Fibroblast of skin of abdomen (primary cell): ENCODE measurements at regions not wholly inside any gene's neighbourhood (a gene's known extent, or its start where the extent isn't known, plus 50 kb on each side); places are given as distances from the start of the nearest gene placed in this dataset.

Experiments used
- DNase-seq: peaks from one replicate; pipeline ENCODE4 v3.0.0-alpha.2; 2013

GRCh38 chr2:15766911-15767597, 173.3 kb upstream of the MYCN start:
- DNase-seq = no peak

GRCh38 chr2:15767679-15768078, 172.7 kb upstream of the MYCN start:
- DNase-seq = no peak

- no peak for DNase-seq
These were observed 172.2 kb upstream of the MYCN start for GRCh38 chr2:15768142-15768541.

- DNase-seq = no peak
These were observed 171.7 kb upstream of the MYCN start for GRCh38 chr2:15768615-15769014.

DNA sequence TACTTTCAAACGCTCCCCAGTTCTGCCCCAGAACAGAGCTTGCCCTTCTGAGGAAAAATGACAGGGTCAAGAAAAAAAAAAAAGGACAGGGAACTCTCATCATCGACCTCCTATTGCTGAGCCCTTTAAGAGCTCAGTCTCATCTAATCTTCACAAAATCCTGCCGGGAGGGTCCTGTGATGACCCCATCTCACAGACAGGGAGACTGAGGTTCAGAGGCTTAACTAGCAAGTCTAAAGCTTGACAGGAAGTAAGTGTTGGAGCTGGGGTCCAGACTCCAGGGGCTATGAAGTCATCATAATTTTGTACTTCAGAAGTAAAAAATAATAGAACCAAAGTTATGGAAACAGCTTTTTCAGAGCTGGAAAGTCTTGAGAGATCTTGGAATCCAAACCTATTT, 171.1 kb upstream of the MYCN start:
- no peak for DNase-seq

DNA sequence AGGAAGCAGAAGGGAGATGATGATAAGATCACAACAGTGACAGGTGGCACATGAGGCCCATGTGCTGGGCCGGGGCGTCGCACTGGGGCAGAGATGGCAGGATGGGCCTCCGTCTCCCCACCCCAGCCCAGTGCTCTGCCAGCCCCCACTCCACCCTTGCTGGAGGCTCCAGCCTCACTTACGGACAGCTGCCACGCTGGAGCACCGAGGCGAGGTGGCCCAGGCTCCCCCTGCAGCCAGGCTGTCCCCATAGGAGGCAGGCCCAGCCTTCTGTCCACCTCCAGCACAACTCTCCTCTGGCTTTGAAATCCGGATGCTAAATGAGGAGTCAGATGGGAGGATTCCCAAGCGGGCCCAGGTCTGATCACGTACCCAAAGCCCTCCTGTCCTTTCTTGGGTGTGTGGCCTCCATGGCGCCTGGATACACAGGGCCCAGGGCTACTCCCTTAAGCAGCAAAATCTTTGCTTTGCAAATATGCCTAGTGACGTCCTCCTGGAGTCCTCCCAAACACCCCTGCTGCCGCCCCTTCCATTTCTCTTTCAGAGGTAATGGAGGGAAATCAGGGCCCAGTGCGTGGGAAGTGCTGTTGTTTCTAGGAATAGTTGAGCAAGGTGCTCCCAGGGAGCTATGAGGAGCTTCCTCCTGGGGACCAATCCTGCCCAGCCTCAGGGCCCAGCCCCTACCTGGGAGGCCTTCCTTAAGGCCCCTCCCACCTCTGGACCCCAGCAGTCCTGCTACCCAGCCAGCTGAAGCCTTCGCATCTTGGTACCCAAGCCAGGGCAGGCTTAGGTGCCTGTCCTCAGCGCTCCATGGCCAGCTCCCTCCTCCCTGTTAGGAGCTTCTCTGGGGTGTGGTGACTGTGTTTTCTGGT, 170.4 kb upstream of the MYCN start:
- no peak for DNase-seq

DNA sequence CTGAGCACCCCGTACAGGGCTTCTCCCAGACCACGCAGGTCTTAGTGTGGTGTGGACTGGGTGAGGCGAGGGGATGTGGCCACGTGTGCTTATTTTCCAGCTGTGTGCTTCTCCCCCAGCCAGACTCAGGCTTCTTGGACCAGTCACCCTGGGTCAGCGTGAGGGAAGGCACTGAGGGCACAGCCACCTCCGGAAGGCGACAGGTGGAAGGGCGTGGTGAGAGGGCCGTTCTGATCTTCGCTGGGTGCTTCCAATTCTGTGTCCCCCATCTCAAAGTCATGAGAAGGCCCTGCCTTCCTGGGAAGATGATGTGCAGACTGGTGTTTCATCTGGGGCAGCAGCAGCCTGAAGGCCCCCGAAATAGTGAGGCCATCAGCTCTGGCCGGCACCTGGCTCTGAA, 169.7 kb upstream of the MYCN start:
- no peak for DNase-seq

DNA sequence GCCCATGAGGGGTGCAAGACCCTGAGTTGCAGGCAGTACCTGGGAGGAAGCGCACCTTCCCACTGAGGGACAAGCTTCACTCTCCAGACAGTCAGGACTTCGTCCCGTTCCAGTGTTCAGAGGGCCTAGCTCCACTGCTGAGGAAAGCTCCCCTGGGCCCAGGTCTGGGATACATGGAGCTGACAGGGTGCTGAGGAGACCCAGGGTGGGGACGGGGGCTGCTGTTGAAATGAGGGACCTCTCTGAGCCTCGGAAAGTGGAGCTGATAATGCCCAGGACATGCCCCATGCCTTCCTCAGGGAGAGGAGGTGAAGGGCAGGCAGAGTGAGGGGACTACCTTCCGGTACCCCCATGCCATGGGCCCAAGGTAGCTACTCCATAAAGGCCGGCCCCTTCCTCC, 169.2 kb upstream of the MYCN start:
- no peak for DNase-seq

- DNase-seq = no peak
These were observed 168.2 kb upstream of the MYCN start for GRCh38 chr2:15772086-15772595.

GRCh38 chr2:15772681-15773080, 167.7 kb upstream of the MYCN start:
- DNase-seq = no peak

DNA sequence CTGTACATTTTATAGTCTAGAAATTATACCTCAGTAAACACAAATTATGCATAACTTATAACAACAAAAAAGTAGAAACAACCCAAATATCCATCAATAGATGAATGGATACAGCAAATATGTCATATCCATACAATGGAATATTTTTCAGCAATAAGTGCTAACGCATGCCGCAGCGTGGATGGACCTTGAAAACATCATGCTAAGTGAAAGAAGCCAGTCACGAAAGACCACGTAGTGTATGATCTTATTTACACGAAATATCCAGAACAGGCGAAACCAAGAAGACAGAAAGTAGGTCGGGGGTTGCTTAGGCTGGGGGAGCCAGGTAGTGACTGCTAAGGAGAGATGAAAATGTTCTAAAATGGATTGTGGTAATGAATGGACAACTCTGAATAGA, 167.1 kb upstream of the MYCN start:
- DNase-seq = no peak

DNA sequence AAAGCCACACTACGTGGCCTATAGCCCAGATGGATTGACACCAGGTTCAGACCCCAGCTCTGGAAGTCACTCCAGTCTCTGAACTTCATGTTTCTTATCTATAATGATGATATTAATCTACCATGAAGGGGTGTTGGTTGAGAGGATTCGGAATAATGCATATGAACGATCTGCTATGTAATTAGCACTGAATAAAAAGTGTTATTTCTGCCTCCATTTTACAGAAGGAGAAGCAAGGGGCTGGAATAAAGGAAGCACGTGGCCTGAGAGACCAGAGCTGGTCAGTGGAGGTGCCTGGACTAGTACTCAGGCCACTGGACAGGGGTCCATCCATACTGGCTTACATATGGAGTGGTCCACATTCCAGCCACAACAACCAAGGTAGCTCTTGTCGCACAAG, 166.5 kb upstream of the MYCN start:
- DNase-seq = no peak

- no peak for DNase-seq
These were observed 164.4 kb upstream of the MYCN start for GRCh38 chr2:15775753-15776628.

GRCh38 chr2:15776629-15776919, 163.8 kb upstream of the MYCN start:
- DNase-seq = no peak

- DNase-seq = no peak
These were observed 163.2 kb upstream of the MYCN start for GRCh38 chr2:15776992-15777702.

- DNase-seq = no peak
These were observed 162.5 kb upstream of the MYCN start for GRCh38 chr2:15777795-15778371.

GRCh38 chr2:15778529-15779219, 161.7 kb upstream of the MYCN start:
- DNase-seq = no peak

DNA sequence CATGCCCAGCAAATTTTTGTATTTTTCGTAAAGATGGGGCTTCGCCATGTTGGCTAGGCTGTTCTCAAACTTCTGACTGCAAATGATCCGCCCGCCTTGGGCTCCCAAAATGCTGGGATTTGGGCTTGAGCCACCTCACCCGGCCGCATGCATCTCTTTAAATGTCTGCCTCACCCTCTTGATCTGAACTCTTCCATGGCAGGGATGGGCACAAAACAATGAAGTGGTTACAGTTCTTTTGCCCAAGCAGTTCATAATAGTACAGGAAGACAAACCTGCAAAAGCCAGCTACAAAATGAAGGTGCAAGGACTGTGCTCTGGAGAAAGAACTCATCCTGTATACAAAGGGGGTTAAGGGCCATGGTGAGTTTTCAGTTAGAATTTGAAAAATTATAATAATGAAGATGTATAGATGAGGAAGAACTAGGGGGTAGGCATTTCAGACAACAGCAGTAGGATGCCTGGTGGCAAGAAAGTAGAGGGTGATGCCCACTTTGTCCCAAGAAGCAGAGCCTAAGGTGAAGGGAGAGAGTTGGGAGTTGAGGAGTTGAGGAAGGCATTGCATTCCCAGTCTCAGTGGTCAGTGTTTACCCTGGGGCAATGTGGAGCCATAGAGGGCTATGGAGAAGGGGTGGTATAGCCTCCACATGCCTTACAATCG, 160.8 kb upstream of the MYCN start:
- DNase-seq = no peak

- no peak for DNase-seq
These were observed 160.1 kb upstream of the MYCN start for GRCh38 chr2:15780234-15780633.

DNA sequence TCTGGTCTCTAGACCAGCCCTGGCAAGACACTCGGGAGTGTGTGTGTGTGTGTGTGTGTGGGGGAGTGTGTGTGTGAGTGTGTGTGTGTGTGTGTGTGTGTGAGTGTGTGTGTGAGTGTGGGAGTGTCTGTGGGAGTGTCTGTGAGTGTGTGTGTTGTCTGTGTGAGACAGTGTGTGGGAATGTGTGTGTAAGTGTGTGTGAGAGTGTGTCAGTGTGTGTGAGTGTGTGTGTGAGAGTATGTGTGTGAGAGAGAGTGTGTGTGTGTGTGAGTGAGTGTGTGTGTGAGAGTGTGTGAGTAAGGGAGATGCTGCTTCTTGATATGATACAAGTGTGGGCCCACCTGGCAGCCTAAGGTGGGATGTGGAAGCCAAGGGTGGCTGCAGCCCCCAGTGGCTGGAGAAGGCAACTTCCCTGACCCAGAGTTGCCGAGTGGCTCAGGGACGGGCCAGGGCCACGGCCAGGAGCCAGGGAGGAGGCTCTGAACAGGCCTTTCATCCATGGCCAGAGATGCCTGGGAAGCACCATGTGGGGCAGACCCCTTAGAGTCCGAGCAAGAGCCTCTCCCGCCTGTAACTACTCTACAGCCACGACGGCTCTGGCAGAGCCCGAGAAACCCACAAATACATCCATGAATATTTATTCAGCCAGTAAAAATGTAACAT, 159.3 kb upstream of the MYCN start:
- DNase-seq = no peak
